GDM1 (cell line): ENCODE measurements at regions not wholly inside any gene's neighbourhood (a gene's known extent, or its start where the extent isn't known, plus 50 kb on each side); places are given as distances from the start of the nearest gene placed in this dataset.
"Not testable (repeated sequence)": the region's sequence is repeated elsewhere in the genome, so short reads cannot be mapped to it uniquely, and the experiment has no call there.

Experiments used
- DNase-seq: peaks from one replicate; lab custom pipeline; 2025; lab: John Stamatoyannopoulos, UW

DNA sequence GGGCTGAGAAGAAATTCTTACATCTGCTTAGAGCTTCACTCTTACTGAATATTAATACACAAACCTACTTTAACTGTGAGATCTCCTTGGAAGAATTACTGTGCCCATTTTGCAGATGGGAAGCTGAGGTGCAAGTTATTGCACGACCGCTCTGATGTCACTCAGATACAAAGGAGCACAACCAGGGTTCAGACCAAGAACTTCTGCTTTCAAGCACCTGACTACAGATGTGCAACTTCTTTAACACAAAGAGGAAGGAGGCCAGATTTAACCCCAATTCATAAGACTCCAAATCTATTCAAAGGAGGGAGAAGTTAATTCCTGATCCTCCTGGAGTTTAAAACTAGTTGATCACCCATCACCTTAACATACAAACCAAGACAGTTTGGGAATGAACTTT, 232.6 kb downstream of the VRK1 start:
- DNase-seq: no peak

DNA sequence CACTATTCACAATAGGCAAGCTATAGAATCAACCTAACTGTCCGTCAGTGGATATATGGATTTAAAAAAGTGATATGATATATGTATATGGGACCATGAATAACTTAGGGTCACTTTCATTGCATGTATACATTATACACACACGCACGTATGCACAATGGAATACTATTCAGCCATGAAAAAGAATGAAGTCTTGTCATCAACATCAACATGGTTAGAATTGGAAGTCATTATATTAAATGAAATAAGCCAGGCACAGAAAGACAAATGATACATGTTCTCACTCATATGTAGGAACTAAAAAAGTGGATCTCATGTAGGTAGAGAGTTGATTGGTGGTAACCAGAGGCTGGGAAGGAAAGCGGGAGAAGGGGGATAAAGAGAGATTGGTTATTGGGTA, 234.3 kb downstream of the VRK1 start:
- no peak for DNase-seq

DNA sequence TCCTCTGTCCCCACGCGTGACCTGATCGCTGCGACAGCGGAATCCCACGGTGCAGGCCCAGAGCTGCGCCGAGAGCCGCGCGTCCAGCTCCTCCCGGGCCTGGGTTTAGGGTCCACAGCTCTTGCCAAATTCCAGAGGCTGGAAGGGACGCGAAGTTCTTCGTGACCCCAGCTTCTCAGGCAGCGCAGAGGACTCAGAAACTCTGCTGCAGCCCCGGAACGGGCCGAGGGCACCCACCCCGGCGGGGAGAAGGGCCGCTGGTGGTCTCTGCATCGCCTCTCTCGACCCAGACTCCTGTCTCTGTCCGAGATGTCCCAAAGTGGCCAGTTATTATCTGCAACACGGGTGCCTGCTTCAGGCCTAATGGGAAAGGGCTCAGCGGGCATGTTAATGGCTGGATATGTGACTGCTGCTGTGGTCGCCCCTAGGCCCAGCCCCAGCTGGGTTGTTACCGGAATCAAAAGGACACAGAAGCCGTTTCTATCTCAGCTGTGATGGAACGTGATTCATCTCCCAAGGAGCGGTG, 236.4 kb downstream of the VRK1 start:
- no peak for DNase-seq

DNA sequence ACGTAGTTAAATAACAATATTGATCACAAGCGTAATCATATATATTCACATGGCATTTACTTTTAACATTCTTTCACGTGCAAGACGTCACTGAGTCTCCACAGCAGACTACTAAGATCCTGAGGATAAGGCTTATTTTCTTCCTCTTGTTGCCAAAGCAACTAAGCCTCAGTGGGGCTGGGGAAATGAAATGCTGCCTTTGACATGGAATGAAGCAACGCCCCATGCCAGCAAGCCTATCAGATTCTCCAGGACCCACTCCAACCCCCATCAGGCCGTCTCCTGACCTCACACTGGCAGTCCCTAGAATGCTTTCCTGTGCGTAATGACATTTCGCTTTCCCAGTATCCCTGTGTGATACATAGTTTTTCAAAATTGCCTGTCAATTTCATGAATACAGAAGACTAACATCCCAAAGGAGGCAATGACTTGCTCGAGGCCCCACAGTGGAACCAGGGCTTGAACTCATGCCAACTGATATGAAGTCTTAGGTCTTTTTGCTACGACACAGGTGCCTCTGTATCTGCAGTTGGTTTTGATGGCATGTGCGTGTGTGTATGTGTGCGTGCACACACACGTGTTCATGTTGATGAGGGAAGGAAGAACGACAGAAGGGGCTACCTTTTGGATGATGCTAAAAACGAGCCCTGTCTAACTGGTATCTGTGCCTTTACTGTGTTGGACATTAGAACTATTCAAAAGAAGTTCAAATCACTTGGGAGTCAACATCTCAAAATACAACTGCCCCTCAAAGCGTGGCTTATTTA, 239.1 kb downstream of the VRK1 start:
- no peak for DNase-seq

GRCh38 chr14:97039717-97040363, 242.7 kb downstream of the VRK1 start:
- no peak for DNase-seq

GRCh38 chr14:97046967-97047366, 249.8 kb downstream of the VRK1 start:
- DNase-seq: no peak

DNA sequence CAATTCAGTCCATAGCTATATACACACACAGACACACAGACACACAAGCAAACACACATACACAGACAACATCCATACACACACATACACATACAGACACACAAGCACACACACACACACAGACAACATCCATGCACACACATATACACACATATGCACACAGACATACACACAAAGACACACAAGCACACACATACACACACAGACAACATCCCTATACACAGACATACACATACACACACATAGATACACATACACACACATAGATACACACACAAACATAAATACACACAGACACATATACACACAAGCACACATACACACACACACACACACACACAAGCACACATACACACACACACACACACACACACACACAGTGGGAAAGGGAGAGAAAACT, 254.8 kb downstream of the VRK1 start:
- DNase-seq: no peak

DNA sequence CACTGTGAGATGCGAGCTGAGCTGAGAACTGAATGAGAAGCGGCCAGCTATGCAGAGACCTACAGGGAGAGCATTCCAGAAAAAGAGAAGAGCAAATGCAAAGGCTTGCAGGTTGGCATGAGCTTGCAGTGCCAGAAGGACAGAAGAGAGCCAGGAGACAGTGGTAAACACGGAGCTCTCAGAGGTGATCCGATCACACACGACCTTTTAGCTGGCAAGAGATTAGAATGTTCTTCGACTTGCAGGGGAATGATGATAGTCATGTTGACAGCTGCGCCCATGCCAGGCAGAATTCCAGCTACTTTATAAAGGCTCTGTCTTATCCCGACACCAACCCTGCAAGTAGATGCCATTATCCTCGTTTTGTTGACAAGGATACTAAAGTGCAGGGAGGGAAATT, 256.8 kb downstream of the VRK1 start:
- no peak for DNase-seq

- no peak for DNase-seq
Measured at GRCh38 chr14:97055355-97055754, 258.2 kb downstream of the VRK1 start.

DNA sequence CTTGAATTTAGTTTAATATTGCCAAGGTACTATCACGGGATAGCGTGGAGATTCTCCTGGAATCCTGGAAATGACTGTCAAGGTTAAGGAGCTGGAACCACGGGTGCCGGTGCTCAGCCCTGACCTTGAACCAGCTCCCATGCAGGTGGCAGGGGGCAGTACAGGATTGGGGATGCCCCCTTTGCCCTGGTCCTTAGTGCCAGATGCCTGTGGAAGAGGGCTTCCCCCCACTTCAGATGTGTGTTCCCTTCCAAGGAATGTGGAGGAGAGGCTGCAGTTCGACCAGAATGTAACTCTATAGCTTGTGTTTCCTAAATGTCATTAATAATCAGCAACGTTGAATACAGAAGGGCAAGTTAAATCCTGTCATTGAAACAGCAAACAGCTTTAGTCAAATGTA, 258.9 kb downstream of the VRK1 start:
- DNase-seq: no peak

DNA sequence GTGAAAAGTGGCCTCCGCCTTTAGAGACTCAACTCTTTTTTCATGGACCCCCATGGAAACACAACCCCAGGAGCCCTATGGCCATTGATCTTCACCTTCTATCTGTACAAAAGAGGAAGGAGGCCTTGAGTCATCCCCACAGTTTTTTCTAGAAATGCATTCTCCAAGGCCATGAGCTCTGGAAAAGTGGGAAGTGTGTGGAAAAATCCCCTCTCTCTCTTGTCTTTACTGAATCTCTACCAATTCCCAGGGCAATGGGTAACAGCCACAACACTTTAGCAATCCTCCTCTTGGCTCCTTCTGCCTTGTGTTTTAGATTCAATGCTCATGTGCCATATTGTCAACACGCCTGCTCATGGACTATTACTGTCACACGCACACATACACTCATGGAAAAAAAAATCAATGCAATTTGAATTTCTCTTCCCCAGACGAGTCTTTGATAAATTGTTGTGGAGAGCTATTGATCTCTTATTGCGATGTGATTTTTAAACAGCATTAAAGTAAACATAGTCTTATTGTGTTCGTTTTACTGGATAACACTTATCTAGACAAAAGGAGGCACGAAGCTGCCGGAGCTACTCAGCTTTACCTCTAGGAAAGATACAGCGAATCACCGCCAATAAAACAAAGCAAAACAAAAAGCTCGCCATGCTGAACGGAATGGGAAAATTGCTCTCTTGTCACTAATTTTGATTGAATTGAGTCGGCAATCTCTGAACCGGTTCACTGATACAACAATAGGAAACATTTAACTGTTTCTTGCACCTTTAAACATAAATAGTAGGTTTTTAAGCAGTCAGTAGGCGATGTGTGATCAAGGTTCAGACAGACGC, 260.3 kb downstream of the VRK1 start:
- no peak for DNase-seq

DNA sequence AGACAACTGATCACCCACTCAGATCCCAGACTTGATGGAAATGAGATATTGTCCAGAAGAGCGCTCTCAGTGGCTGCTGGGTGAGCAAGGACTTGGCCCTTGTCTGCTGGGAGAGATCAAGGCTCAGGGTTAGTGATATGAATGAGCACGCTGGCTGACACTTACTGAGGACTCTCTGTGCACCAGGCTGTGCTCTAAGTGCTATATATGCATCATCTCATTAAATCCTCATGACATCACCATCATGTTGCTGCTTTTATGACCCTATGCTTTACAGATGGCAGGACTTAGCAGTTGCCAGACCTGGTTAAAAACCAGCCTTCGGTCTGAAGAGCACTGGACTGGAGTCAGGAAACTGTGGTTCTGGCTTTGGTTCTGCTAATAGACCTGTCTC, 260.9 kb downstream of the VRK1 start:
- DNase-seq: no peak

DNA sequence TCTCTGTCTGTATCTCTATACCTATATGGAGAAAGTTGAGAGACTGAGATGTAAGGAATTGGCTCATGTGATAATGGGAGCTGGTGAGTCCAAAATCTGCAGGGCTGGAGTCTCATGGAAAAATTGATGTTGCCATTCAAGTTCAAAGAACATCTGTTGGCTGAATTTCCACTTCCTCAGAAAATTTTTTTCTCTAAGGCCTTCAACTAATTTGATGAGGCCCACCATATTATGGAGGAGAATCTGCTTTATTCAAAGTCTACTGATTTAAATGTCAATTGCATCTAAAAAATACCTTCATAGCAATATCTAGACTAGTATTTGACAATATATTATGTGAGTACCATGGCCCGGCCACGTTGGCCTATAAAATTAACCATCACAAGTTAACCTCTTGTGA, 261.4 kb downstream of the VRK1 start:
- DNase-seq: no peak

GRCh38 chr14:97061198-97061597, 264.0 kb downstream of the VRK1 start:
- no peak for DNase-seq

DNA sequence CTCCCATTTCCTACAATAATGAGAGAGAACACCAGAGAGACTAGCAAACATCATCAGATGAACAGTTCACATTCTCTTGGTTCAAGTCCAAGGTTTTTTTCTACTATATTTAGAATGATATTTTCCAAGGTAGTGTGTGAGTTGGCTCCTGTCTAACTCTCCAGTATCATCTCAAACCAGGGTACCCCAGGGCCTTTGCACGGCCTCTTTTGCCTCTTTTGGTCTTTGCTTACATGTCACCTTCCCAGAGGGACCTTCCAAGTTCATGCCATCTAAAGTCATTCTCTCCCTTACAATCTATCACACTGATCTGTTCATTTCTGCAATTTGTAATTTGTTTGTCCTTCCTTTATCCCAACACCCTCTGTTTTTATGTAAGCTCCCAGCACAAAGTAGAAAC, 264.5 kb downstream of the VRK1 start:
- DNase-seq: no peak

DNA sequence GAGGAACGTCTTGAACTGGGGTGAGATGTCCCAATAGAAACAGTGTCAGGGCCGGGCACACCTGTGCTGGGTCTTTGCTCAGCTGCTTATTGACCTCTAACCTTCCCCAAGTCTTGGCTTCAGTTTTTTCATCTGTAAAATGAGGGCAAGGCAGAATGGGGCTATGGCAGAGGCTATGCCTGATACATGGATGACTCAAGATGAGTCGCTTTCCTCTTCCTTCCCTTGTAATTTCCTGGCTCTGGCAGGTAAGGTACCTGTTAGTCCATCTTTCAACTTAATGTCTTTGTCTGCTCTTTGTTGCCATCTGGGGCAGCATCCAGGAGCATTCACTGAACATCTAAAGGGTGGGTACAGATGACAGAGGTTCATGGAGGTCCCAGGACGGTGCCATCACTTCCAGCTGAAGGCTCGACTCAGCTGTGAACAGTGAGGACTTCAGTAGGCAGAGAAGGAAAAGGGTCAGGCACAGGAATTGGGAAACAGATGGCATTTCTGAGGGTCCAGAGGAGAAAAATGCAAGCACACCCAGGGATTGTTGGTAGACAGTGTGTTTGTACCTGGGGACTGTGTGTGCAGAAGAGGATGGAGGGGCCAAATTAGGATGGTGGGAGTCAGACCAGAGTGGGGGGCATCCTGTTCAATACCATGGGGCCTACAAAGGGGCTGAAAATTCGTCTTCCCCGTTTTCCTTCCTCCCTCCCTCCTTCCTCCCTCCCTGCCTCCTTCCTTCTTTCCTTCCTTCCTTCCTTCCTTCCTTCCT, 268.3 kb downstream of the VRK1 start:
- no peak for DNase-seq

DNA sequence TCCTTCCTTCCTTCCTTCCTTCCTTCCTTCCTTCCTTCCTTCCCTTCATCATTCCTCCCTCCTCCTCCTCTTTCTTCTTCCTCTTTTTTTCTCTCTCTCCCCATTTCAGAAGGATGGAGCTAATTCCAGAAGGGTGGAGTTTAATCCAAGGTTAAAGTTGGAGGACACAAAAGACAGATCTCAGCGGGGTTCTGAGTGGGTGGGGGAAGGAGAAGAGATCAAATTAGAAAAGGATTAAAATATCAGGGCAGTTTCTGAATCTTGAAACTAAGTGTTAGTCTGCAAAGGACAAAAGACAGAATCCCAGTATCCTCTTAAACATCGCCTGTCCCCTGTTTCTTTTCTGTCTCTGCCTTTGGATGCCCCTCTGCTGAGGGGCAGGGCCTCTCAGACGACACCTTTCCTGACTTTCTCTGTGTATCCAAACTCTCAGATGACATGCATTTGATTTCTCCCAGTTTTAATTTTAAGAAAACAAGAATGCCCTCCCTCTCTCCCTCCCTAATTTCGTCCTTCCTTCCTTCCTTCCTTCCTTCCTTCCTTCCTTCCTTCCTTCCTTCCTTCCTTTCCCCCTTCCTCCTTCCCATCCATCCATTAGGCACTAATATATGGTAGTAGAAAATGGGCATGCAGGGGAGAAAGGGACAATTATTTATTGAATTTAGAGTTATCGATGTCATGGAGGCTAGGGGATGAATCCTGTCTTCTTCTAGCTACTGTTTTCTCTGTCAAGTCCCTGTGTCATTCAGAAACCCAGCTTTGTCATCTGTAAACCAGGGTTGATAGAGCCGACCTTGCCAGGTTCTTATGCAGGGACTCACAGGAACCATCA, 269.1 kb downstream of the VRK1 start:
- DNase-seq: no peak

DNA sequence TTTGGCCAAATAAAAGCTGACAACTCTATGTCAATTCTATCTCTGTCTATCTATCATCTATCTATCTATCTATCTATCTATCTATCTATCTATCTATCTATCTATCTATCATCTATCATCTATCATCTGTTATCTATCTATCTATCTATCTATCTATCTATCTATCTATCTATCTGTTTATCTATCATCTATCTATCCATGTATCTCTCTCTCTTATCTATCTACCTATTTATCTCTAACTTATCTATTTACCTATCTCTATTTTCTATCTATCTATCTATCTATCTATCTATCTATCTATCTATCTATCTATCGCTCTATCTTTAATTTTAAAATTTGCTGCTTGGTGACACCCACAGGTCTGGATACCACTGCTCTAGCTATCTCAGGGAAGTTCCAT, 271.1 kb downstream of the VRK1 start:
- DNase-seq: not testable (repeated sequence)

GRCh38 chr14:97070259-97070658, 273.1 kb downstream of the VRK1 start:
- no peak for DNase-seq

- no peak for DNase-seq
Measured at GRCh38 chr14:97071177-97071576, 274.0 kb downstream of the VRK1 start.

GRCh38 chr14:97073622-97074021, 276.4 kb downstream of the VRK1 start:
- DNase-seq: no peak
